ENCODE measurements at regions not wholly inside any gene's neighbourhood (a gene's known extent, or its start where the extent isn't known, plus 50 kb on each side); places are given as distances from the start of the nearest gene placed in this dataset.
"Not testable (repeated sequence)": the region's sequence is repeated elsewhere in the genome, so short reads cannot be mapped to it uniquely, and the experiment has no call there.

GRCh38 chr9:2395814-2396612 lies 225.6 kb upstream of the VLDLR start:
- DNase-seq (ENCODE audit: low spot score), result no peak

DNA sequence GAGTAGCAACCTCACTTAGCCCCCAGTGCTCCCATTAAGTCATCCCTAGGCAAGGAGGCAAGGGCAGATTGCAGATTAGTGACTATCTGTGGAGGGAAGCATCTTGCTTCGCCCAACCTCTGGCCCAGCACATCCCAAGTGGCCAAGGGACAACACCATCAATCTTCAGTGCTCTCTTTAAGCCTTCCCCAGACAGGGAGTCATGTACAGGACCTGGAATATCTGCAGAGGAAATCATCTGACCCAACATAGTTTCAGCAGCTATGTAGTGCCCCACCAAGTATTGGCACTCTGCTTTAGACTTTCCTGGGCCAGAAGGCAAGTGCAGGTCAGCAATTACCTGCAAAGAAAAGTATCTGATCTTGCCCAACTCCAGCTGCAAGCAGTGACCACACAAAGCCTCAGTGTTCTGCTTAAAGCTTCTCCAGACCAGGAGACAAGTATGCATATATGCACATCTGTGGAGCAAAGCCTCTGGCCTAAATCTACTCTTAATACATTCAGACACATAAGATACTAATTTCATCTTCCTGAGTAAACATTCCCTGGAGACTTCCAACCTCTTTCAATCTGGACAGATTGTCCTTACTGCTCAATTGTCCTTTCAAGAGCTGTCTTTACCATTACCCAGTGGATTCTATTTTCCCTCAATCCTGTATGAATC lies 224.8 kb upstream of the VLDLR start:
- no peak for DNase-seq (ENCODE audit: low spot score)

DNA sequence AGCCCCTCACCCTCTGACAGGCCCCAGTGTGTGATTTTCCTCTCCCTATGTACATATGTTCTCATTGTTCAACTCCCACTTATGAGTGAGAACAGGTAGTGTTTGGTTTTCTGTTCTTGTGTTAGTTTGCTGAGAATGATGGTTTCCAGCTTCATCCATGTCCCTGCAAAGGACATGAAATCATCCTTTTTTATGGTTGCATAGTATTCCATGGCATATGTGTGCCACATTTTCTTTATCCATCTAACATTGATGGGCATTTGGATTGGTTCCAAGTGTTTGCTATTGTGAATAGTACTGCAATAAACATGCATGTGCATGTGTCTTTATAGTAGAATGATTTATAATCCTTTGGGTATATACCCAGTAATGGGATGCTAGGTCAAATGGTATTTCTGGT lies 223.7 kb upstream of the VLDLR start:
- not testable (repeated sequence) for DNase-seq (ENCODE audit: low spot score)

- not testable (repeated sequence) for DNase-seq (ENCODE audit: low spot score)
Measured at GRCh38 chr9:2401746-2402145, 219.8 kb upstream of the VLDLR start.

DNA sequence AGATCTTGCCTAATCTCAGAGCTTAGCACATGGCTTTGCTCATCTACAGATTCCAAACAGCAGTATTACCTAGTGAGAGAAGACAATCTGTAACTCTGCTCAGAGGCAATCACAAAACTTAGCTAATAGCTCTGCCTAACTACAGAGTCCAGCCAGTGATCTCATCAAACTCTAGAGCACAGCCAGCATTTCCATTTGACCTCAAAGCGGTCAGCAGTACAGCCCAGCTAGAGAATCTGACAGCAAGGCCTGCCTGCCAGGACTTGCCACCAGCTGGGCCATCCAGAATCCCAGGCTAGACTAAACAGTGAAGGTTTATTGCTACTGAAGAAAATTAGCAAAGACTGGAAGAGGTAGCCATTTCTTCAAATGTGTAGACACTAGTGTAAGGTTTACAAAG lies 217.9 kb upstream of the VLDLR start:
- no peak for DNase-seq (ENCODE audit: low spot score)

DNA sequence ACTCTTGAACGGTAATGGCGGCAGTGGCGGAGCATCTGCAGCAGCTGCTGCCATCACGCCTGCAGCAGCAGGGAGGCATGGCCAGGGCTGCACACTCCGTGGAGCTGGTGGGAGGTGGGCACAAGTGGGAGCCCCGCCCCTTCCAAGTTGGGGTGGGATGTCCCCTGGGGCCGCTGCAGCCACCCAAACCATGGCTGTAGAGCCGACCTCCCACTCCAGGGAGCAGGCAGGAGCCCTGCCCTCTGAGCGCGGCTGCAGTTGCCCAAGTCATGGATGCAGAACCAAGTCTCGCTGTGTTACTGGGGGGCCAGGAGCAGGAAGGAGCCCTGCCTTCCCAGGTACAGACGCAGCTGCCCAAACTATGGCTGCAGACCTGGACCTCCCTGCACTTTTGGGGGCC lies 215.3 kb upstream of the VLDLR start:
- DNase-seq (ENCODE audit: low spot score), result no peak

DNA sequence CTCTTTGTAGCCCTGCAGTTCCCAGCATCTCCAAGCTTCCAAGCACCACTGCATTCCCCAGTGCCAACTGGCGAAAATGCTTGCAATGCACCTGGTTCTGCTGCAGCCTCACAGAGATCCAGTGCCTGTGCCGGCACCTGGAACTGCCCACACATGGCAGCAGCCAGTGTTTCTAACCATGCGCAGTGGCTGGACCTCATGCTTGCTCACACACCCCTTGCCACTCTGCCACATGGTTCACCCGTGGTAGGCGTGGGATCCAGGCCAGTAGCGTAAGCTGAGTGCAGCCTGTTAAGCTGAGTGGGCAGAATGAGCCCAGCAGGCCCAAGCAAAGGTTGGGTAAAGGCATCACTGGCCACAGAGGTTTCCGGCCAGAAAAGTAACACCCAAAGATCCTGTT lies 214.1 kb upstream of the VLDLR start:
- no peak for DNase-seq (ENCODE audit: low spot score)

DNA sequence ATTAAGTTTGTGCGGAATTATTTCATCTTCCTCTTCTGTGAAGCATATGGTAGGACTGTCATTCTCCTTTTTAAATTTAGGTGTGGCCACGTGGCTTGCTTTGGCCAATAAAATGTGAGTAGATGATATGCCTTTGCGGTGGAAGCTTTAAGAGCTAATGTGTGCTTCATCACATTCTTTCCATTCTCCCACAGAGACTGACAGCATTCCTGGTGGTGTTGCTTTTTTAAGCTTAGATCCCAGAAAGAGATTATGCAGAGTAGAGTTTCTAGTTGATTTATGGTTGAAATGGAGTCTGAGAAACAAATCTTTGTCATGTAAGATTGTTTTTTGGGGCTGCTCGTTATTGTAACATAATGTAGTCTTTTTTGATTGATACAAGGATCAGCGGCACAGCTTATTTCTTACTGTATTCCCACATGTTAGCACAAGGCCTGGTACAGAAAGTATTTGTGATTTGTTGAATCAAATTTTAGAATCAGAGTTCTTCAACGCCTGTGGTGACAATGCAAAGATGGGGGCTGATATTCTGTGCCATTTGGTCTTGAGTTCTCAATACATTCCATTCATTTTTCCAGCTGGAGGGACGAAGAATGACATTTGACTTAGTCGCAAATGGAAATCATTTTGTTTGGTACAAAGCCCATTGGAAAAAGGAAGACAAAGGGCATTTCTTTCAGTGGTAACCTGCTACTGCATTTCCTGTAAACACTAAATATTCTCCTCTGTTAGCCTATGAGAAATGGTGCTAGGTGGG lies 209.9 kb upstream of the VLDLR start:
- DNase-seq (ENCODE audit: low spot score), result no peak

GRCh38 chr9:2413160-2413805 lies 208.3 kb upstream of the VLDLR start:
- DNase-seq (ENCODE audit: low spot score), result no peak

DNA sequence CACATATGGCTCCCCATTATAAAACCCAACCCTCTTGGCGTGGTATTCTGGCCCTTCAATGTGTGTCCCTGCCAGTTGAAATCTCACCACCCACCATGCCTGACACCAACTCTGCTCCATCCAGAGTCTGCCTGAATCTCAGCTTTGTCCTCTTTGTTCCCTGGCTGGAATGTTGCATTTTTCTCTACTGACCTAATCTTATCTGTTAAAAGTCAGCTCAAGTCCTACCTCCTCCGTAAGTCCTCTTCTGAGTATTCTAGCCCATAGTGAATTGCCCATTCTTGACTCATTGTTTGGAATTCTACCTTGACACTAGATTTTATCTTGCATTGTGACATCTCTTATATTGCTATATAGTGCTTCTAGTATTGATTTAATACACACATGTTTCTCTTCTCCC lies 207.1 kb upstream of the VLDLR start:
- DNase-seq (ENCODE audit: low spot score), result no peak

GRCh38 chr9:2415326-2415725 lies 206.3 kb upstream of the VLDLR start:
- no peak for DNase-seq (ENCODE audit: low spot score)

- no peak for DNase-seq (ENCODE audit: low spot score)
Measured at GRCh38 chr9:2417730-2418129, 203.9 kb upstream of the VLDLR start.

- DNase-seq (ENCODE audit: low spot score), result no peak
Measured at GRCh38 chr9:2418619-2419018, 203.0 kb upstream of the VLDLR start.

- DNase-seq (ENCODE audit: low spot score), result no peak
Measured at GRCh38 chr9:2419347-2419746, 202.2 kb upstream of the VLDLR start.

- DNase-seq (ENCODE audit: low spot score), result no peak
Measured at GRCh38 chr9:2420543-2420942, 201.0 kb upstream of the VLDLR start.

DNA sequence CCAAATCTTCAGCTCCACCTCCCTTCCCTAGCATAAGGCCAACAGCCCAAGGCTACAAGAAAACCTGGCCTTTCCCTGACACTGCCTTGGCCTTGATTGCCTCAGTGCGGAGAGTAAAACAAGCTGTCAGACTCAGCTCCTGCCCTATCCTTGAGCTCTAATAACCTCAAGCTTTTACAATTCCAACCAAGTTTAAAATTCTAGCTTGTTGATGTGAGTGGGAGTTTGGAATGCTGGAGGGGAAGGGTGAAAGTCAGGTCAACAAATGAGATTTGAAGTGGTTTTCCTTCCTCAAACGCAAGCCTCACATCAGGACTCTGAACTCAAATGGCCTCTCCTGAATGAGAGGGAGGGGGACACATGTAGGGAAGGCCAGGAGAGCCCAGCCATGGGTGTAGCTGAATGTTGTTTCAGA lies 197.0 kb upstream of the VLDLR start:
- no peak for DNase-seq (ENCODE audit: low spot score)

DNA sequence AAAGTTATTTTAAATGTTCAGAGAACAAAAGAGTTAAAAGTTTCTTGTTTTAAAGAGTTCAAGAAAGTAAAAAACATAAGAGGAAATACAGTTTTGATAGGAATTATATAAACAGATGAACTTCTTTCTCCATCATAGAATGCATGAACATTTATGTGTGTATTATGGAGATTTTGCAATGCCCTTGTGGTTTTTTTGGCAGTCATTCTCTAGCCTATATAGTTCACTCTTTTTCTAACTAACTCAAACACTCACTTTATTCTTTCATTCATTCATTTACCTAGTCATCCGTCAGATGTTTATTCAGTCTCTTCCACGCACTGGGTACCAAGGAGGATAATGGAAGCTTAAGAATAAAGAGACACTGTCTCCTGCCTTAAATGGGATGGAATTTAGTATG lies 195.9 kb upstream of the VLDLR start:
- no peak for DNase-seq (ENCODE audit: low spot score)

- DNase-seq (ENCODE audit: low spot score), result no peak
Measured at GRCh38 chr9:2427120-2427891, 194.3 kb upstream of the VLDLR start.

GRCh38 chr9:2439957-2440356 lies 181.6 kb upstream of the VLDLR start:
- no peak for DNase-seq (ENCODE audit: low spot score)

DNA sequence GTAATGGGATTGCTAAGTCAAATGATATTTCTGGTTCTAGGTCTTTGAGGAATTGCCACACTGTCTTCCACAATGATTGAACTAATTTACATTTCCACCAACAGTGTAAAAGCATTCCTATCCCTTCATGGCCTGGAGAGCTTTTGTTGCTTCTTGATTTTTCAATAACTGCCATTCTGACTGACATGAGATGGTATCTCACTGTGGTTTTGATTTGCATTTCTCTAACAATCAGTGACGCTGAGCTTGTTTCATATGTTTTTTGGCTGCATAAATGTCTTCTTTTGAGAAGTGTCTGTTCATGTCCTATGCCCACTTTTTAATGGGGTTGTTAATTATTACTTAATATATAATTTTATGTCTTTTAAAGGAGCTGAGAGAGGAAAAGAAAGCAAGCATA lies 177.7 kb upstream of the VLDLR start:
- DNase-seq (ENCODE audit: low spot score), result not testable (repeated sequence)

DNA sequence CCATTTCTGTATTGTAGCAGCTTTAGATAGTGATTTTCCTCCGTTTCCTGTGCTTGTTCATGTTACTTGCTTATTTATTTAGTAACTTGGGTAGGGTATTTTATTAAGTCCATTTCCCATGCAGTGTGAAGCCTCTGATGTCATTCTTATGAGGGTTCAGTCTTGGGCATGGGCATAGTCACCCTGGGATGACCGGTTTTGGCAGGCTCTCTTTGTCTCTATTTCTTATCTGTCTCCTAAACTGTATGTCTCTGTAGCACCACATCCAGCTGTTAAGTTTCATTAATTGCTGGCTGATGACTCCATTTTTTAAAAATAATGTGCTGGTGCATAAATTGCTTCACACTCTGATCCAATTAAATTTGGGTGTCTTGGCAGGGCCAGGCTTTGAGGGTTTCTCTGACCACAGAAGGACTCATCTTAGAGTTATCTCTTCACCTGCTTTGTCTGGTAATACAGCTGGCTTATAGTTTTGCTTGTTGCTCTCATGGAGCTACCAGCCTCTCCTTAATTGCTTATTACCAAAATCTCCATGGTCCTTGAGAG lies 173.3 kb upstream of the VLDLR start:
- no peak for DNase-seq (ENCODE audit: low spot score)
